ENCODE measurements at regions not wholly inside any gene's neighbourhood (a gene's known extent, or its start where the extent isn't known, plus 50 kb on each side); places are given as distances from the start of the nearest gene placed in this dataset.

DNA sequence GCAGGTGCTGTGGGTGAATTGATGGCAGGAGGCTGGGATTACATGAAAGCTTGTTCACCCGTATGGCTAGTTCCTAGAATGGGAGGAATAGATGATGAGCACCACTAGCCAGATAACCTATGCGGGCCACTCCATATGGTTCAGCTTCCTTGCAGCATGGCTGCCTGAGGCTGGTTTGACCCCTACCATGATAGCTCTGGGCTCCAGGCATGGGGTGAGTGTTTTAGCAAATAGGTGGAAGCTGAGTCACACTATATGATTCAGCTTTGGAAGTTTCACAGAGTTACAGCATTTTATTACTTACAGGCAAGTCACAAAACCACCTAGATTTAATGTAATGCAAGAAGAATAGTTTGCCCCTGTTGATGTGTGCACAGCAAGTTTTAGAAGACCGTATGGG, 603.2 kb downstream of the STIM2 start:
- H3K36me3 ChIP-seq: no peaks in the 10 kb centered on the region
- no peak overlapping the region for H3K4me3 ChIP-seq
- 85 to 95% methylated on average over 3 of the region's 3 CpGs for WGBS, 2 donors
- DNase-seq (ENCODE audit: low spot score in 2 of 2): no peak
- H3K27me3 ChIP-seq: no peaks in the 10 kb centered on the region
- H3K9me3 ChIP-seq: no peaks in the 10 kb centered on the region
- no peak overlapping the region for H3K27ac ChIP-seq
- TF ChIP-seq, protein P1, sequence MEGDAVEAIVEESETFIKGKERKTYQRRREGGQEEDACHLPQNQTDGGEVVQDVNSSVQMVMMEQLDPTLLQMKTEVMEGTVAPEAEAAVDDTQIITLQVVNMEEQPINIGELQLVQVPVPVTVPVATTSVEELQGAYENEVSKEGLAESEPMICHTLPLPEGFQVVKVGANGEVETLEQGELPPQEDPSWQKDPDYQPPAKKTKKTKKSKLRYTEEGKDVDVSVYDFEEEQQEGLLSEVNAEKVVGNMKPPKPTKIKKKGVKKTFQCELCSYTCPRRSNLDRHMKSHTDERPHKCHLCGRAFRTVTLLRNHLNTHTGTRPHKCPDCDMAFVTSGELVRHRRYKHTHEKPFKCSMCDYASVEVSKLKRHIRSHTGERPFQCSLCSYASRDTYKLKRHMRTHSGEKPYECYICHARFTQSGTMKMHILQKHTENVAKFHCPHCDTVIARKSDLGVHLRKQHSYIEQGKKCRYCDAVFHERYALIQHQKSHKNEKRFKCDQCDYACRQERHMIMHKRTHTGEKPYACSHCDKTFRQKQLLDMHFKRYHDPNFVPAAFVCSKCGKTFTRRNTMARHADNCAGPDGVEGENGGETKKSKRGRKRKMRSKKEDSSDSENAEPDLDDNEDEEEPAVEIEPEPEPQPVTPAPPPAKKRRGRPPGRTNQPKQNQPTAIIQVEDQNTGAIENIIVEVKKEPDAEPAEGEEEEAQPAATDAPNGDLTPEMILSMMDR (IDR thresholded peaks at IDR 0.05): no peak
- no peaks in the 10 kb centered on the region for H3K4me1 ChIP-seq

DNA sequence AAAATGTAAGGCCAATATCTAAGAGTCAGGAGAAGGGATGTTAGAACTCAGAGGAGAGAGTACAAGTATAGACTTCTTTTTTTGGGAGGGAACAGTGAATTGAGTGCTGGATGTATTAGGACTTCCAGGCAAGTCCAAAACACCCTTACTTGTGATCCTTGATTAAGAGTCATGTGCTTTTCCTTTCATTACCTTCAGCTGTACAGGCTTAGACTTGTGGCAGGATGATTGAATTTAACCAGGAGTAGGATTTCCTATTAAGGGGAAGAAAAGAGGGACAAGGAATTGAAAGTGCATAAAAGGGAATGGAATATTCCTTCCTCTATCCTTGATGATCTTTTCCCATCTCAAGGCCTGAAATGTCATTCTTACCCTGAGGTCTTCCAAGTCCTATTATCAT, 606.7 kb downstream of the STIM2 start:
- no peaks in the 10 kb centered on the region for H3K36me3 ChIP-seq
- no peaks in the 10 kb centered on the region for H3K9me3 ChIP-seq
- no peaks in the 10 kb centered on the region for H3K4me1 ChIP-seq
- H3K4me3 ChIP-seq: no peak overlapping the region
- DNase-seq (ENCODE audit: low spot score in 2 of 2): no peak
- TF ChIP-seq POLR2A (IDR thresholded peaks at IDR 0.05) (no peak), EP300 (IDR thresholded peaks at IDR 0.05) (no peak)
- TF ChIP-seq, protein P1 (IDR thresholded peaks at IDR 0.05): no peak
- H3K27me3 ChIP-seq: no peaks in the 10 kb centered on the region
- no peak overlapping the region for H3K27ac ChIP-seq

GRCh38 chr4:27472364-27472763, 611.7 kb downstream of the STIM2 start:
- Histone ChIP-seq H3K27me3 (no peaks in the 10 kb centered on the region), H3K4me1 (no peaks in the 10 kb centered on the region), H3K9me3 (no peaks in the 10 kb centered on the region), H3K27ac (no peak overlapping the region), H3K4me3 (no peak overlapping the region), H3K36me3 (no peaks in the 10 kb centered on the region)
- TF ChIP-seq, protein P1 (IDR thresholded peaks at IDR 0.05): no peak
- no peak for TF ChIP-seq EP300 (IDR thresholded peaks at IDR 0.05)
- no peak for TF ChIP-seq POLR2A (IDR thresholded peaks at IDR 0.05)
- DNase-seq (ENCODE audit: low spot score in 2 of 2): no peak
- 81 to 89% methylated on average over 1 of the region's 1 CpG for WGBS, 2 donors

DNA sequence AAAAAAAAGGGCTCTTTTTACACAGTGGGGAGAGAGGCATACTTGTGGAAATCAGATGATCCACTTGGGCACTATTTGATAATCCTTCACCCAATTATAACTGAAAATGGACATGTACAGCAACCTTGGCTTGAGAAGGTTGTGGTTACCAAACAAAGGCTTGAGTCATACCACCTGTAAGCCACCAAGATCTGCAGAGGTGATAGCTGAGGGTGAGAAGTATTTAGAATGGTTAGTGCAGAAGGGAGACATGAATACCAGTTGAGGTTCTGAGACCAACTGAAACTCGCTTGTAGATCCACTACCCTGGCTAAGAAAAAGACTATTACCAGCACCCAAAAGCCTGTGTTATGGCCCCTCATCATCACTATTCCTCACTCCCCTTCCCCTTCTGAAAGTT, 614.0 kb downstream of the STIM2 start:
- H3K27me3 ChIP-seq: no peaks in the 10 kb centered on the region
- TF ChIP-seq POLR2A (IDR thresholded peaks at IDR 0.05): no peak
- no peak for TF ChIP-seq EP300 (IDR thresholded peaks at IDR 0.05)
- TF ChIP-seq, protein P1 (IDR thresholded peaks at IDR 0.05): no peak
- no peak for DNase-seq (ENCODE audit: low spot score in 2 of 2)

DNA sequence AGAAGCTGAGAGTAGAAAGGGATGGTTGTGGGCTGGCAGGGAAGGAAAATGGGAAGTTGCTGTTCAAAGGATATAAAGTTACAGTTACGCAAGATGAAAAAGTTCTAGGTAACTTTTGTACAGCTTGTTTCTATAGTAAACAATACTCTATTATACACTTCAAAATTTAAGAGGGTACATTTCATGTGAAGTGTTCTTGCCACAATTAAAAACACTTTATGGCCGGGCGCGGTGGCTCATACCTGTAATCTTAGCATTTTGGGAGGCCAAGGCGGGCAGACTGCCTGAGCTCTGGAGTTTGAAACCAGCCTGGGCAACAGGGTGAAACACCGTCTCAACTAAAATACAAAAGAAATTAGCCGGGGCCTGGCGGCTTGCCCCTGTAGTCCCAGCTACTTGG, 623.6 kb downstream of the STIM2 start:
- DNase-seq (ENCODE audit: low spot score in 2 of 2): no peak
- WGBS, 2 donors: 93 to 98% methylated on average over 8 of the region's 8 CpGs
- TF ChIP-seq, protein P1 (IDR thresholded peaks at IDR 0.05): no peak
- TF ChIP-seq EP300 (IDR thresholded peaks at IDR 0.05): no peak
- no peak for TF ChIP-seq POLR2A (IDR thresholded peaks at IDR 0.05)
- no peak overlapping the region for H3K27ac ChIP-seq
- no peaks in the 10 kb centered on the region for H3K36me3 ChIP-seq
- H3K4me1 ChIP-seq: no peaks in the 10 kb centered on the region
- no peaks in the 10 kb centered on the region for H3K9me3 ChIP-seq
- H3K4me3 ChIP-seq: no peak overlapping the region
- no peaks in the 10 kb centered on the region for H3K27me3 ChIP-seq

More for the DNA sequence above, 614.0 kb downstream of the STIM2 start:
- Histone ChIP-seq H3K27ac (no peak overlapping the region), H3K9me3 (no peaks in the 10 kb centered on the region), H3K4me1 (no peaks in the 10 kb centered on the region), H3K36me3 (no peaks in the 10 kb centered on the region), H3K4me3 (no peak overlapping the region)
- 83 to 90% methylated on average over 1 of the region's 1 CpG for WGBS, 2 donors

Data from tibial nerve (tissue), 4 donors.